ENCODE measurements at regions not wholly inside any gene's neighbourhood (a gene's known extent, or its start where the extent isn't known, plus 50 kb on each side); places are given as distances from the start of the nearest gene placed in this dataset.

GRCh38 chr2:215876937-215877238 lies 136.5 kb downstream of the MREG start (continued):
- 0 out of 2 replicates have a peak, but pooled peaks have one; percentile 4 for TF ChIP-seq PAXIP1 (CRISPR knock-in tag; conservative IDR thresholded peaks at IDR 0.05)
- TF ChIP-seq FOXA3 (CRISPR knock-in tag; IDR thresholded peaks at IDR 0.05) = no peak
- TF ChIP-seq ESRRA (CRISPR knock-in tag; IDR thresholded peaks at IDR 0.05; ENCODE audit: low read depth) = no peak
- no peak for TF ChIP-seq THAP9 (CRISPR knock-in tag; IDR thresholded peaks at IDR 0.05; ENCODE audit: borderline replicate concordance)
- no peak for TF ChIP-seq PRMT3 (CRISPR knock-in tag; IDR thresholded peaks at IDR 0.05; ENCODE audit: borderline replicate concordance, low read depth)
- TF ChIP-seq AGO2 (optimal IDR thresholded peaks at IDR 0.05; ENCODE audit: low read depth, low read length) = no peak
- TF ChIP-seq ZC3H13 (CRISPR knock-in tag; IDR thresholded peaks at IDR 0.05) = no peak
- TF ChIP-seq WIZ (CRISPR knock-in tag; IDR thresholded peaks at IDR 0.05) = no peak
- no peak for TF ChIP-seq ZBTB7B (CRISPR knock-in tag; IDR thresholded peaks at IDR 0.05)
- TF ChIP-seq U2AF1 (optimal IDR thresholded peaks at IDR 0.05; ENCODE audit: low read depth, low read length) = no peak
- no peak for TF ChIP-seq SOX5 (CRISPR knock-in tag; IDR thresholded peaks at IDR 0.05; ENCODE audit: borderline replicate concordance)
- no peak for TF ChIP-seq SNAPC2 (CRISPR knock-in tag; IDR thresholded peaks at IDR 0.05)
- TF ChIP-seq IRF9 (CRISPR knock-in tag; IDR thresholded peaks at IDR 0.05; ENCODE audit: borderline replicate concordance) = no peak
- 0 out of 2 replicates have a peak, but pooled peaks have one; percentile 42 for TF ChIP-seq CREM (IDR thresholded peaks at IDR 0.05)
- TF ChIP-seq CREM (CRISPR knock-in tag; IDR thresholded peaks at IDR 0.05) = no peak
- TF ChIP-seq HNRNPH1 (optimal IDR thresholded peaks at IDR 0.05; ENCODE audit: low read depth, low read length) = no peak
- TF ChIP-seq ZBTB25 (CRISPR knock-in tag; IDR thresholded peaks at IDR 0.05) = peak; percentile 4; the same call in 1 of the 2 replicates
- TF ChIP-seq, protein P1, sequence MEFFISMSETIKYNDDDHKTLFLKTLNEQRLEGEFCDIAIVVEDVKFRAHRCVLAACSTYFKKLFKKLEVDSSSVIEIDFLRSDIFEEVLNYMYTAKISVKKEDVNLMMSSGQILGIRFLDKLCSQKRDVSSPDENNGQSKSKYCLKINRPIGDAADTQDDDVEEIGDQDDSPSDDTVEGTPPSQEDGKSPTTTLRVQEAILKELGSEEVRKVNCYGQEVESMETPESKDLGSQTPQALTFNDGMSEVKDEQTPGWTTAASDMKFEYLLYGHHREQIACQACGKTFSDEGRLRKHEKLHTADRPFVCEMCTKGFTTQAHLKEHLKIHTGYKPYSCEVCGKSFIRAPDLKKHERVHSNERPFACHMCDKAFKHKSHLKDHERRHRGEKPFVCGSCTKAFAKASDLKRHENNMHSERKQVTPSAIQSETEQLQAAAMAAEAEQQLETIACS (CRISPR knock-in tag; IDR thresholded peaks at IDR 0.05) = no peak
- TF ChIP-seq, protein P2, sequence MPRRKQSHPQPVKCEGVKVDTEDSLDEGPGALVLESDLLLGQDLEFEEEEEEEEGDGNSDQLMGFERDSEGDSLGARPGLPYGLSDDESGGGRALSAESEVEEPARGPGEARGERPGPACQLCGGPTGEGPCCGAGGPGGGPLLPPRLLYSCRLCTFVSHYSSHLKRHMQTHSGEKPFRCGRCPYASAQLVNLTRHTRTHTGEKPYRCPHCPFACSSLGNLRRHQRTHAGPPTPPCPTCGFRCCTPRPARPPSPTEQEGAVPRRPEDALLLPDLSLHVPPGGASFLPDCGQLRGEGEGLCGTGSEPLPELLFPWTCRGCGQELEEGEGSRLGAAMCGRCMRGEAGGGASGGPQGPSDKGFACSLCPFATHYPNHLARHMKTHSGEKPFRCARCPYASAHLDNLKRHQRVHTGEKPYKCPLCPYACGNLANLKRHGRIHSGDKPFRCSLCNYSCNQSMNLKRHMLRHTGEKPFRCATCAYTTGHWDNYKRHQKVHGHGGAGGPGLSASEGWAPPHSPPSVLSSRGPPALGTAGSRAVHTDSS (CRISPR knock-in tag; conservative IDR thresholded peaks at IDR 0.05) = no peak
- TF ChIP-seq SOX6 (IDR thresholded peaks at IDR 0.05) = no peak
- peak; percentile 22; the same call in 1 of the 2 replicates for TF ChIP-seq SOX6 (CRISPR knock-in tag; IDR thresholded peaks at IDR 0.05)

All from HepG2 (cell line).